GM18505 (cell line): ENCODE measurements at regions not wholly inside any gene's neighbourhood (a gene's known extent, or its start where the extent isn't known, plus 50 kb on each side); places are given as distances from the start of the nearest gene placed in this dataset.

Experiments
- ATAC-seq: cut with Tn5 transposase; IDR thresholded peaks from one replicate; pipeline ENCODE4 v1.9.1; 2021; ENCODE audit not compliant: unreplicated experiment
- POLR2A ChIP-seq: IDR thresholded peaks from 4 replicates; pipeline ENCODE4 v1.6.1; 2011; ENCODE audit warnings: borderline replicate concordance; ENCODE audit not compliant: insufficient read depth, insufficient read length; ENCODE audit errors: extremely low read depth

DNA sequence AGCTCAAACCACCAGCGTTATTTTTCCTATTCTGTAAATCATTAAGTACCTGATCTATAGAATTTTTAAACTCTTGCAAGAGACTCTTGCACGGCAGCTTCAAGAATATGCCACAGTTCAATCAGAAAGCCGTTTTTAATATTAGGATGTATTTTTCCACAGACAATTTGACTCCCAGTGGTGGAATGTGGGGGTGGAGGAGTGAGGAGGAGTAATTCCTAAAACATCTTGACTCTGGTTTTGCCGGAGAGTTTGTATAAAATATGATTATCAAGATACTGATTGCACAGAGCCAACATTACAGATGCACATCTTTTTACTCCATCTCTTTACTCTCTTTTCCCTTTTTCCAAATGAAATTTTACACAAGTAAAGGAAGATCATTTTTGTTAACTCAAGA, 288.3 kb downstream of the ENC1 start:
- no peak for TF ChIP-seq POLR2A
- ATAC-seq, result no peak

DNA sequence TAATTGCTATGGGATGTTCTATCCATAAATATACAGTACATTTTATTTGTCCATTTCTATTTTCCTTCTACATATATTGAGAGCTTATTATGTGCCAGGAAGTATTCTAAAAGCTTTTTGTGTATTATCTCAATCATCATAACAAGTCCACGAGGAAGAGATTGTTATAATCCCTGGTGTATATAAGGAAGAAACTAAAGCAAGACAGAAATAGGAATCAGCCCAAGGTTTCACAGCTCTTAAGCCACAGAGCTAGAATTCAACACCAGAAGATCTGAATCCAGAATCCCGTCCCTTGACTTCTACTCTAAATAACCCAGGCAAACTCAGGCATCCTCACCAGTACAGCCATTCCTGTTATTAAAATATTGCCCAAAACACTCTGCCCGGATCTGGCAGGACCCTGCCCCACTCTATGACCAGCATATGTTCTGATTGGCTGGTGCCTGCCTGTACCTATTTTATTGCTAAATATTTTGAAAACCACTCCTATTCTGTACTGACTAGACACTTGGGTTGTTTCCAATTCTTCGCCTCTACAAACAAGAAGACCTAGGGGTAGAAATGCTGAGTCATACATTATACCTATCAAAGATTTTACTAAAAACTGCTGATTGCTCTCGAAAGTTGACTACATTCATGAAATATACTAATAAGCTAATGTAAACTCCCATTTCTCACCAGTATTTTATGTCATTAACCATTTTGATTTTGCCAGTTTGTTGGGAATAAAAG, 297.4 kb downstream of the ENC1 start:
- TF ChIP-seq POLR2A, result no peak
- no peak for ATAC-seq

DNA sequence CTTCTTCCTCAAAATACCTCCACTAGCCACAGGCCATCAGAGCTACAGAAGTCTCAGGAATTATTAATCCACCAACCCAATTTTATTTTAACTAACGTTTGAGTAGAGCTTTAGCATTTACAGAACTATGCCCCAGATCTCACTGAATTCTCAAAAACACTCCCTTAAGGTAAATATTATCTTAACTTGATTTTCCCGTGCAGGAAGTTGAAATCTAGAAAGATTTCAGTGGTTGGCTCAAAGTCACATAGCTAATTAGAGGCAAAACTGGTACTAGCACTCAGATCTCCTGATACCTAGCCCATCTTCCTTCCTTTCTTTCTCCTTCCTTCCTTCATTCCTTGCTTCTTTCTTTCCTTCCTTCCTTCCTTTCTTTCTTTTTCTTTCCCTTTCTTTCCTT, 298.3 kb downstream of the ENC1 start:
- no peak for ATAC-seq
- no peak for TF ChIP-seq POLR2A

DNA sequence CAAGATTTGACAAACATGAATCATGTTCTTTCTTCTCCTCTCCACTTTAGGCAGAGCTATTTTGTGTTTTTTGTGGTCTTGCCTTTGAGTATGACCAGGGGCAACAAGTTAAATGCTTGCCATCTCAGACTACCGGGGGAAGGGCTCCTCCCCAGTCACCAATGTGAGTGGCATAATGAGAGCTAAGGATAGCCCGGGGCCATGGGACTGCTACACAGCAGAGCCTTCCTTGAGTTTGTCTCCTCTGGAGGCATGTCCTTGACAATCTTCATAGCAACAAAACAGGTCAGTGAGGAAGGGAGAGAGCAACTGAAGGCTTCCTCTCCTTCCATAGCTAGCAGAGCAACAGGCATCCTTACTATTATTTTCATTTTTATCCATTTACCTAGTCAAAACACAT, 299.3 kb downstream of the ENC1 start:
- no peak for TF ChIP-seq POLR2A
- ATAC-seq, result no peak

DNA sequence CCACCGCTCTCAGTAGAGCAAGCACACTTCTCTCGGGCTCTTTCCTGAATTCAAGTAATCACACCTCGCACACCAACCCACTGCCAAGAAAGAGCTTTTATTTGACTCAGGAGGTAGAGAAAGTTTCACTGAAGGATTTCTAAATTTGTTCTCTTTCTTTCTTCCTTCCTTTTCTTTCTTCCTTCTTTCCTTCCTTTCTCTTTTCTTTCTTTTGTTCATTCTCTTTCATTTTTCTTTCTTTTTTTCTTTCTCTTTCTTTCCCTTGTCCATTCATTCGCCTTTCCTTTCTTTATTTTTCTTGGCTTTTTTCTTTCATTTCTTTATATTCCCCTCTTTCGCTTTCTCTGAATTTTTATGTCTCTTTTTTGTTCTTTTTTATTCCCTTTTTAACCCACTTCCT, 300.1 kb downstream of the ENC1 start:
- no peak for TF ChIP-seq POLR2A
- no peak for ATAC-seq

DNA sequence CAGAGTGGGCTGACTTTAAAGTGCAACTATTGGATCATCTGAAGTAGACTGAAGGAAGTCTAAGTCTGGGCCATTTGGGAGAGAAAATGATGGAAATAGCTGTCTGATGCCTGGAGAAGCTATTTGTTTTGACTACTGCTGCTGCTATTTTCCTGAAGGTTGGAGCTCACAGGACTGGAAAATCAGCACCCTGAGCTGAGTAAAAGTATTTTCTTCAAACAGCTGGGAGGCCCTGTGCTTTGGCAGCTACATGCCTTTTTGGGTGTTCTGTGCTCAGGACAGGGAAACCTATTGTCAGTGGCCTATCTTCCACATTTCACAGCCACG, 302.6 kb downstream of the ENC1 start:
- no peak for TF ChIP-seq POLR2A
- no peak for ATAC-seq

DNA sequence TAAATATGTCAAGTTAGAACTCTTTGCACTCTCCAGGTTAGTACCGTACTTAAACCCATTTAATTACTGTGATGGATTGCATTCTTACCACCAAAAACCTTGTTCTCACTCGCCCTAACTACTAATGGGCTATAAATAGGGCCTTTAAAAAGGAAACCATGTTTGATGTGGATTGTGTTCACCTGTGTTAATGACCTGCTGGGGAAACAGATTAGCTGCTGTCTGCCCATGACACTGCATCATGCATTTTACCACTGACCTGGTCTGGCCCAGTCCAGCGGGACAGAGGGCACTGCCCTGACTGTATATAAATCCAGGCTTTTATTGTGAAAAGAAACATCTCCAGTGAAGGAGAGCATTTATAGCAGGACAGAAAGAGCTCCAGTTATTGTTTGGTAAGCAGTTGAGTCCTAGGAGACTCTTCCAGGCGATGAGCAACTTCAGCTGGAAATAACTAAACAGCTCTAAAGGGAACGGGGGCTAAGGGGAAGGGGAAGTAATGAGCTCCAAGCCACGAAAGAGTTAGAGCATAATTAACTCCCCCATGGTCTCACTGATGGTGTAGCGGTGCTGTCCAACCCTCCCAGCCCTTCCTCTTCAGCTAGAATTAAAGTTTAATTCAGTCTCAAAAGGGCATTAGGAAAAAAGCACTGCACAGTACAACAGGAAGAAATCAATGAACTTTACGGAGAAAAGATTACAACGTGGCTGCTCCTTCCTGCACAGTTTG, 303.1 kb downstream of the ENC1 start:
- no peak for ATAC-seq
- TF ChIP-seq POLR2A, result no peak

DNA sequence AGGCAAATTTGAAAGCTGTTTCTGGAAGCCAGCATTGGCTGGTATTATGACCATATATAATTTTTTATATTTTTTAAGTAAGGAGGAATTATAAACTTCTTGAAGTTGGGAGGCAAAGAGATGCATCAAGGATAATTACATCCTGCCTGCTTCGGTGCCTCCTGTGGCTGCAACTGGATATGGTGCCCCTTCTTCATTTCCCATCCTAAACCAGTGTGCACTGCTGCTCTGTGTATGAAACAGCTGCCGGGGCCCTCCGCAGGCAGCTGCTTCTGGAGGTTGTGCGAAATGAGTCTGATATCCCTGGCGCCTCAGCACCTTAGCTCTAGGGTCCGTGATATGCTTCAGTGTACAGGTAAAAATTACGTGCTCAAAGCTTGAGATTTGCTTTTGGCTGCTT, 304.2 kb downstream of the ENC1 start:
- no peak for ATAC-seq
- no peak for TF ChIP-seq POLR2A

DNA sequence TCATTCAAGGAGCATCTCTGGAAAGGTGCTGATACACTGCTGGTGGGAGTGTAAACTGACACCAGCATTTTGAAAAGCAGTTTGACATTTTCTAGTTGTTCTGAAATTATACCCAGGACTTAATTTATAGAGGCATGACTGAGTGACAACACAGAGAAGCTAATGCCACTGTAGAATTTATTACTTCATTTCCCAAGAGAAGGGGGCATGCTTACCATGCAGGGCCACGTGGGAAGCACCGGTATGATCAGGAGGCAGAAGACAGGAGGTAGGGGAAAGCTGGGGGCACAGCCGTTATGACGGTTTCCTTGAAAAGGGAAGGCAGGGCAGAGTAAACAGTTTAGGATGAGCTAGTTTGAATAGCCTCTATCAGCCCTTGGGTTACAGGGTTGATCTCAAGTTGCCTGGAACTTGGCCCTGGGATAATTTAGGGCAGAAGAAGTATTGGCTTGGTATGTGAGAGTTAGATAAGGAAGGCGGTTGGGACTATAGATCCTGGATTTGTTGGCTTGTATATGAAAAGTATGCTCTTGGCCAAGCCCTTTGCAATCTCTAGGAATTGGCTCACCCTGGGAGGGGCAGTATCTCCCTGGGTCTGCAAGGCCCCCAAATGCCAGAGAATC, 305.7 kb downstream of the ENC1 start:
- no peak for ATAC-seq
- TF ChIP-seq POLR2A, result no peak

DNA sequence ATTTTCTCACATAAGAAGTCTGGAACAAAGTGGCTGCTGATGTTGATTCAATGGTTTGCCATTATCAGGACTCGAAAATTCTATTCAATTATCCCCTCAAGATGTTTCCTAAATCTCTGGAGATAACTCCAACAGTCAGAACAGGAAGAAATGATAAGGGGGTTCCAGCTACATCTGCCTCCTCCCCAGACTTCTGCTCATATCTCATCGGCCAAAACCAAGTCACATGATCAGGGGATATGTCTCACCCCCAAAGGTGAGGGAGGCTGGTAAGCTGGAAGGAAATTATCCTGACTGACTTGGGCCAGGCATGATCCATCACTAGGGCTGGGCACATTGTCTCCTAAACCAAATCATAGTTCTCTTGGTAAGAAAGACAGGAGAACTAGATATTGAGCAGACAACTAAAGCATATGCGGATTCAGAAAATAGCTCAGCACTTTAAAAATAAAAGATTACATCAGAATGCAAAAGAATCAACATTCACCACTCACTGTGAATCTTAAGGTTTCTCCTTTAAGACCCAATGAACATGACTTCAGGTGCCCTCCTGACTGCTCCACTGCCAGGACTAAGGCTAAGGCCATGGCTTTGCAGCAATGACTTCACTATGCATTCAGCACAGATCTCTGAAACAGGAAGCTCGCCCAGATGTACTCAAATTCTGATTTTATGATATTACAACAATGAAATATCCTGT, 306.3 kb downstream of the ENC1 start:
- no peak for TF ChIP-seq POLR2A
- ATAC-seq, result no peak

DNA sequence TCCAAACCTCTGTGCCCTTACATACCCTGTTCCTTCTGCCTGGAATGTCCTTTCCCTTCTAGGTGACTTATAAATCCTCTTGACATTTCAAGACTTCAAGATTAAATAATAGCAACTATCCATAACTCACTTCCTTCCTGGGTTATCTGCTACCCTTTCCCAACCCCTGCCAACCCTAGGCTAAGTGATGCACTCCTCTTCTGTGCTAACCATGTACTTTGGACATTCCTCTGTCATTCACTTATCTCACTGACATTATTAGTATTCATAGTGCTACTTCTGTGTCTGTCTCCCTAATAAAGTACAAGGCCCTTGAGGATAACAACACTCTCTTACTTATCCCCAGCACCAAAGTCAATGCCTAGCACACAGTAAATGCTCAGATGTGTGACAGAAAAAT, 307.1 kb downstream of the ENC1 start:
- no peak for ATAC-seq
- no peak for TF ChIP-seq POLR2A

DNA sequence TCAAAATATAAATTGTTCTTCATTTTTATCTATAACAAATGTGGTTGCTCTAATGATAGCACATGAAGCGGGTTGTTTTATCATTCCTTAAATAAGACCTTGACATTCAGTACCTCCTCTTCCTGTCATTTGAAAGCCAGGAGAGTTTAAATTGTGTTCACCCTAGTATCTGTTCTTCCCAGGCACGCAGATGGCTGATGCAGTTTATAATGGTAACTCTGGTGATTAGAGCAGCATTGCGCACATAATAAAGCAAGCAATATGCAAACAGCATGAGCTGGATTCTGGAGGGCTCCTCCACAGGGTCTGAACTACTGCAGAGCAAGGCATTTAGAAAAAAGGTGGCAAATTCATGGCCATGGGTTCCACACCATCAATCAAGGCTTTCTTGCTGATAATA, 307.8 kb downstream of the ENC1 start:
- no peak for TF ChIP-seq POLR2A
- ATAC-seq, result no peak

DNA sequence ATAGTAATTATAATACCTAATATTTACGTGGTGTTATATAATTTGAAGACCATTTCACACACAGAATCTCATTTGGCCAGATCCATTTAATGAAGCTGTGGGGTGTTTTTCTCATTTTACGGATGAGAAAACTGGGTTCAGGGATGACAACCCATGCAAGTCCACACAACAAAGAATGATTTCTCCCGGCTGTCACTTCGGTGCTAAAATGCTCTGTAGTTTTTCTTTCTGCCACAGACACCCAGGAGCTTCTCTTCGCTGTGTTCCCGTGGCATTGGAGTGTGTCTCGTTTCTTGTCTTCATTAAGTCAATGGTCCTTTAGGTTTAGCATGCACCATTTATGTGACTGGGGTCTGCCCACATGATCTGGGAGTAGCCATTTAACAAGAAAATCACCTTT, 308.5 kb downstream of the ENC1 start:
- no peak for TF ChIP-seq POLR2A
- ATAC-seq, result no peak

DNA sequence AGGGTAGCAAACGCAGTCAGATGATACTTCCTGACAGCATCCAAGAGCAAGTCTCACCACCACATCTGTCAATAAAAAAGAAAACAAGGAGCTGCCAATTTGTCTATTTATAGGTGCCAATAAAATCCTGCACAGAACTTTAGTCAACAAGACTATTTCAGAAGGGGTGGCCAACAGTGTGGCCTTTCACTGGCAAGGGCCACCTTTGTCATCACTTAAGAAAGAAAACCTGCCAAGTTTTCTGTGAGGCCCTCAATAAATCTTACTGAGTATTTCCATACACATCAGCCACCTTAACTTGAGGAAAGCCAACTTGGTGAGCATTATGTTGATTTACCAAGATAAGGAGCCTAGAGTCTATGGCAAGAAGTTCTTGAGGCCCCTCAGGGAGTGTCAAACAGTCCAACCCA, 312.3 kb downstream of the ENC1 start:
- no peak for TF ChIP-seq POLR2A
- ATAC-seq, result no peak

DNA sequence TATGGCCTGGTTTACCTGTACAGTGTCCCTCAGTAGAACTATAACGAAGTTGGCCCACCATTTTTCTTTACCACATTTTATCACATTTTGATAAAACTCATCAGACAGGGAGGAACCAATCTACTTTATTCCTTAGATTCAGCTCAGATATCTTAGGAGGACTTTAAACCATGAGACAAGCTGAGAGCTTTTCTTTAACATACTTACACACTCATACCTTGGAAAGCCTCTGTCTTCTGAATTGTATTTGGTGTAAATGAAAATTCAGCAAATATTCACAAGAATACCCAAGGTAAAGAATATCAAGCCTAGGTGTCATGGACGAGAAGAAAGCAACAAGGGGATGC, 313.2 kb downstream of the ENC1 start:
- no peak for TF ChIP-seq POLR2A
- ATAC-seq, result no peak
